Peyer's patch (tissue), 4 donors: ENCODE measurements at regions not wholly inside any gene's neighbourhood (a gene's known extent, or its start where the extent isn't known, plus 50 kb on each side); places are given as distances from the start of the nearest gene placed in this dataset.

Experiments used
- POLR2A ChIP-seq, 2 donors: fragments of 450-650 bp; IDR thresholded peaks; one replicate each; pipeline ENCODE4 v1.5.1; 2017; ENCODE audit warnings: antibody characterized with exemption in 2 of 2, mild to moderate bottlenecking in 2 of 2, moderate library complexity in 2 of 2
- TF ChIP-seq, protein P1 (sequence below), 6 experiments: fragments of 450-650 bp in 4 of 6; fragments of 200-600 bp in 2 of 6; sonication (generic) in 1 of 6; IDR thresholded peaks; one replicate each; pipeline ENCODE4 v1.5.1; 2017 to 2019; ENCODE audit warnings: antibody characterized with exemption in 6 of 6, mild to moderate bottlenecking in 3 of 6, moderate library complexity in 1 of 6

DNA sequence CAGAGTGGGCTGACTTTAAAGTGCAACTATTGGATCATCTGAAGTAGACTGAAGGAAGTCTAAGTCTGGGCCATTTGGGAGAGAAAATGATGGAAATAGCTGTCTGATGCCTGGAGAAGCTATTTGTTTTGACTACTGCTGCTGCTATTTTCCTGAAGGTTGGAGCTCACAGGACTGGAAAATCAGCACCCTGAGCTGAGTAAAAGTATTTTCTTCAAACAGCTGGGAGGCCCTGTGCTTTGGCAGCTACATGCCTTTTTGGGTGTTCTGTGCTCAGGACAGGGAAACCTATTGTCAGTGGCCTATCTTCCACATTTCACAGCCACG lies 302.6 kb downstream of the ENC1 start:
- no peak for TF ChIP-seq POLR2A (IDR thresholded peaks at IDR 0.05)
- TF ChIP-seq, protein P1, sequence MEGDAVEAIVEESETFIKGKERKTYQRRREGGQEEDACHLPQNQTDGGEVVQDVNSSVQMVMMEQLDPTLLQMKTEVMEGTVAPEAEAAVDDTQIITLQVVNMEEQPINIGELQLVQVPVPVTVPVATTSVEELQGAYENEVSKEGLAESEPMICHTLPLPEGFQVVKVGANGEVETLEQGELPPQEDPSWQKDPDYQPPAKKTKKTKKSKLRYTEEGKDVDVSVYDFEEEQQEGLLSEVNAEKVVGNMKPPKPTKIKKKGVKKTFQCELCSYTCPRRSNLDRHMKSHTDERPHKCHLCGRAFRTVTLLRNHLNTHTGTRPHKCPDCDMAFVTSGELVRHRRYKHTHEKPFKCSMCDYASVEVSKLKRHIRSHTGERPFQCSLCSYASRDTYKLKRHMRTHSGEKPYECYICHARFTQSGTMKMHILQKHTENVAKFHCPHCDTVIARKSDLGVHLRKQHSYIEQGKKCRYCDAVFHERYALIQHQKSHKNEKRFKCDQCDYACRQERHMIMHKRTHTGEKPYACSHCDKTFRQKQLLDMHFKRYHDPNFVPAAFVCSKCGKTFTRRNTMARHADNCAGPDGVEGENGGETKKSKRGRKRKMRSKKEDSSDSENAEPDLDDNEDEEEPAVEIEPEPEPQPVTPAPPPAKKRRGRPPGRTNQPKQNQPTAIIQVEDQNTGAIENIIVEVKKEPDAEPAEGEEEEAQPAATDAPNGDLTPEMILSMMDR (IDR thresholded peaks at IDR 0.05) = no peak
